ENCODE measurements at regions not wholly inside any gene's neighbourhood (a gene's known extent, or its start where the extent isn't known, plus 50 kb on each side); places are given as distances from the start of the nearest gene placed in this dataset.

DNA sequence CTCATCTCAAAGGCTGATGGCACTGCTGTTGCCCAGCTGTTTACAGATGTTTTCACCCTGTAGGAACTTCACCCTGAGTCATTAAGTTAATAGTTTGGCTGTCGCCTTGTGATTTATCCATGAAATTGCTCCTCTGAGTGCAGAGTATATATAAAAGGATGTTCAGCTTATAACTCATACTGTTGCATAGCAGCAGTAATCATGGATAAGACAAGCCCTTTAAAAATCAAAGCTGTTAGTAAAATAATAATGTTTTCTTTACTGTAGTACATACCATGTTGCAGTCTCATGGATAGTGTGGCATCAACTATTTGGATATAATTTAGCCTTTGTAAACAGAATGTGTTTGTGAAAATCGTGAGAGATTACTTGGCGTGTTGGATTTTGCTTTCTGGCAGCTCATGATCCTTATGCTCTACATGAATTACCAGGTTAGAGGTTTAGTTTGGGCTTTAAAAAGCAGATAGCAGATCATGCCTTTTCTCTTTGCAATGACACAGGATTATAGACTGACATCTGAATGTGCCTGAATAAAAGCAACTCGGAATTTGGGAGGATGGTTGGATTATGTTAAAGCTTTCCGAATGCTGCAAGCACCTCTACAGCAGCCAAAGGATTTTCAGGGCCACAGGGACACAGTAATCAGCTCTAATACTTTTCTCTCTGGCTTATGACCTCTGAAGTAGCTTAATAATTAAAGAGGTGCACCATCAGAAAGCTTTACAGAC is 279.7 kb upstream of the ATP2B1 start:
- no peak for ATAC-seq (ENCODE audit: poor library complexity)
- intact Hi-C loops (cut with DNase I): no loop called here

DNA sequence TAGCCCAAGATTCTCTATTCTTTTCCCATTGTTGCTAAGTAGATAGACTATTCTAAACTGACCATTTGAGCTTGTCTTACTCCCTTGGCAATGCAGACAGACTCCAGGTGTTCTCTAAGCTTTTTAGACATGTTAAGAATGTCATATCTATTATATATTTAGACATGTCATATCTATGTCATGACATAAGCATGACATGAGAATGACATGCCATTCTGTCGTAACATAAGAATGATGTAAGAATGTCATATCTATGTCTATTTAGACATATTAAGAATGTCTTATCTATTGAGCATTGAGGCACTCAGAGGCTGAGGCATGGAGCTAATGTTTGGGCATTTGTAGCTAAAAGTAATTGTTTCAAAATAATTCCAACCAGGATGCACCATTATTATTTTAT is 277.3 kb upstream of the ATP2B1 start:
- ATAC-seq (ENCODE audit: poor library complexity) (no peak), DNase-seq (no peak)
- intact Hi-C loops (cut with DNase I): no loop called here

More for the DNA sequence above, 279.7 kb upstream of the ATP2B1 start:
- no peak for DNase-seq

DNA sequence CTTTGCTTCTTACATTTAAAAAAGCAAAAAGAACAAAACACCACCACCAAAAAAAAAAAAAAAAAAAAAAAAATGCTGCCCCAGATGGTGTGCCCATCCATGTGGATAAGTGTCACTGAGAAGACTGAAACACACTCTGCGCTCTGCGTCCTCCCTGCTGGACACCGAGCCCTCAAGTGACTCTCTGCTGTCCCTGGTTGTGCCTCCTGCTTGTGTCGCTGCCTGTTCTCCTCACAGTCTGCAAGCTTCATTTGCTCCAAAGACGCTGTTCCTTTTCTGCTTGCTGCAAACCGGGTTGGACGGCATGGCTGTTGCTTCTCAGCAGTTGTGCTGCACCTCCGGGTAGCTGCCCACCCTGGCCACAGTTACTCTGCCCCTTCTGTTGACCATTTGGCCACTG is 276.2 kb upstream of the ATP2B1 start:
- intact Hi-C loops (cut with DNase I): no loop called here
- DNase-seq: no peak
- ATAC-seq (ENCODE audit: poor library complexity): no peak

DNA sequence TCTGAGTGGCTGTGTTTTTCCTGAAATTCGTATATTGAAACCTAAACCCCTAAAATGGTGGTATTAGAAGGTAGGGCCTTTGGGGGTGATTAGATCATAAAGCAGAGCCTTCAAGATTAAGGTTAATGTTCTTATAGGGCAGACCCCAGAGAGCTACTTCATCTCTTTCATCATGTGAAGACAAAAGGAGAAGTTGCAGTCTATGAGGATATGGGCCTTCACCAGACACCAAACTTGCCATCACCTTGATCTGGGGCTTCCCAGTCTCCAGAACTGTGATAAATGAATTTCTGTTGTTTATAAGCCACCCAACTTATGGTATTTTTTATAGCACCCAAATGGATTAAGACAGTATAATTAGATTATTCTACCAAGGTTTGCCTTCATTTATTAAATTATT is 275.0 kb upstream of the ATP2B1 start:
- no peak for DNase-seq
- intact Hi-C loops (cut with DNase I): no loop called here
- ATAC-seq (ENCODE audit: poor library complexity): no peak

DNA sequence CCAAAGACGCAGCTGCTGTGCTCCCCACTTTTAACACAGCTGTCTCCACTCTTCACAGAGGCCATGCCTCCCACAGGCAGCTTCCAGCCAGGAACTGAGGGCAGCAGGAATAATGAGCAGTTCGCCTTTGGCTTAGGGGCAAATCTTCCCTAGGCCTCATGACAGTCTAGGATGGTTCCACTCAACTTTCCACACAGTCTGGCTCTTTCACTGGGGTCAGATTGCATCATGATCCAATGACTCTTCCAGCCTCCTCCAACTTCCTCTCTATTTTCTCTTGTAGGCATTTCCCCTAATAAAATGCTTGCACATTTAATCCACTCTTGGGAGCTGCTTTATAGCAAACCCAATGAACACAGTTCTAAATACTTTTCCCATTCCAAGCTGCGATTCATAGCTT is 271.6 kb upstream of the ATP2B1 start:
- DNase-seq: no peak
- intact Hi-C loops (cut with DNase I): no loop called here
- peak; percentile 68 for ATAC-seq (ENCODE audit: poor library complexity)

DNA sequence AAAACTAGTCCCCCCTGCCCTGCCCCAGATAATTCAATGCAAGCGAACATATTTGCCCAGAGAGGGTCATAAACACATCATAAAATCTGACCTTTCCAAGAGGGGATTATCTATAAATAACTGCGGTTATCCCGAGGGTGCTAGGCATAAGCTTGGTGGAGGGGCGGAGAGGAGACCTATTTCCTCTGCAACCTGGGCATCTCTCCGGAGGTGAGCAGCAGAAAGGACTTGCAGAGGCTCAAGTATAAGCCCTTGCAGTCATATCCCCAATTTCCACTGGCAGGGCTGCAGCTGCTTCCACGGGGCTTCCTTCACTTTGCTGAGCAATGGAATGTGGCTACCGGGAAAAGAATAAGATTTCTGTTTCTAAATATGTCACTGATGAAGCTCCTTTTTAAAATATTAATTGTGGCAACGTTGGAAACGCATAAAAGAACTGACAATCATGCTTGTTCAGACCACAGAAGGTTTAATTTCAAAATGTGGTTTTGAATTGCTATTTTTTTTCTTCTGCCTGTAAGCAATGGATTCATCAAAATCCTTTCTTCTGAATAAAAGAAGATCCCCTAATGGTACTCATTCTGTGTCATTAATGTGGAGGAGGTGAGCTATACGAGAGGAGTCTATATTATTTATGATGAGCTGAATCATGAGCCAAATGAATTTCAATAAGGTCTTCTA is 268.9 kb upstream of the ATP2B1 start:
- intact Hi-C loops (cut with DNase I): no loop called here
- ATAC-seq (ENCODE audit: poor library complexity): no peak
- no peak for DNase-seq

DNA sequence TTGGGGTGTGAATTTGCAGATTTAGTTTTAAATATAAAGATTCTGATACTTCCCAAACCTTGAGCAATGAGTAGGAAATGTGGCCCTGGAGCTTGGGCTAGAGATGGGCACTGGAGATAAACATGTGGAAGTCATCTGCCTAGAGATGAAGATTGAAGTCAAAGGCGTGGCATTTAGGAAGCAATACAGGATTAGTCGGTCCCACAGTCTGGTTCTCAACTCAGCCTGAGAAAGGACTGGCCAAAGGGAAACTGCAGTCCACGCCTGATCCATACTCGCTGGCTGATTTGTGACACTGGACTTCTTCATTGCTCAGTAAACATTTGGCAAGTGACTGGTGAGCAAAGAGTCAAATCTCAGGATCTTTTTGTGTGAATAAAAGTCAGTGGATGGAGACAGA is 268.2 kb upstream of the ATP2B1 start:
- ATAC-seq (ENCODE audit: poor library complexity): no peak
- intact Hi-C loops (cut with DNase I): no loop called here
- DNase-seq: no peak

DNA sequence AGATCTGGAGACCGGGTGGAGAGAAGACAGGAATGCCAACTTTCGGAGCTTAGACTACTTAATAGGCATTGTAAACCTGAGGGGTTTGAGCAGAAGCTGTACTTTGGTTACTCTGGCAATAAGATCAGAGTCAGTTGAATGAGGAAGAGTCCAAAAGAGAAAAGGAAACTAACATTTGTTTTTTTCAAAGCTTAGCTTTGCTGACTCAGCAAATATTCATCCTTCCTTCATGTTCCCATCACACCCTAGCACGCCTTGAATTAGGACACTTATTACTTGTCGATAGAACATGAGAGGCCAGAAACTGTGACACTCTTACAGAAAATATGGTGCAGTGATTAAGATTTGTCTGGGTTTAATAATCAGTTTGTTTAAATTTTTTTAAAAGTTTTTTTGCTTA is 266.9 kb upstream of the ATP2B1 start:
- no peak for ATAC-seq (ENCODE audit: poor library complexity)
- no peak for DNase-seq
- intact Hi-C loops (cut with DNase I): no loop called here

DNA sequence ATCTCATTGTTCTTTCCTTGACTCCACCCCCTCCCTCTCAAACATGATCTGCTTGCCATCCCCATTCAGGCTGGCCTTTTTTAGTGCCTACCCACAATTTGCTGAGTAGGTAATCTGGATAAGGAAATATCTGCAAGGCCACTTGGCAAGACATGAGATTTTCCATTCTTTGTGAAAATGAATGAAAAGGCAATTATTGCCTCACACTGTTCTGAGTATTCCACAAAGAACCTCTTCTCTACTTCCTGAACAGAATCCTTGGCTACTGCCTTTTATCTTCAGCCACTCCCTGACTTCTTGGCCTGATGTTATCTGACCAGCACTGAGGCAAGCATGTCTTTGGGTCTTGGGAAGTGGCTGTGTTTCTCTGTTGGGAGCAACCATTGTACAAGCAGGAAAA is 263.2 kb upstream of the ATP2B1 start:
- intact Hi-C loops (cut with DNase I): no loop called here
- DNase-seq (no peak), ATAC-seq (ENCODE audit: poor library complexity) (peak; percentile 69)

DNA sequence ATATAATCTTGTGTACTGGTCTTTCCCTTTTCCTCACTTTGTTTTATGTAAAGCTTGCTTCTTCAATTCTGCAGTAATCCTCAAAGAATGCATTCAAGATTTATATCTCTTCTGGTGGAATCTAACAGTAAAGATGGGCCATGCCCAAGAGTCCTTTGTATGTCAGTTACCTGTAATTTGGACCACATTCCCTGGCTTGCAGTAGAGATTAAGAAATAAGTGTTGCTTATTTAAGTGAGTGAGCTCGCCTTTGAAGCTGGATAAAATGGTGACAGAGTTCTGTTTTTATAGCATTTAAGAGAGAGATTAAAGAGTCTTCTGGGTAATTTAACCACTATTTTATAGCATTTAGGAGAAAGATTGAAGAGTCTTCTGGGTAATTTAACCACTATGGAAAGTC is 262.1 kb upstream of the ATP2B1 start:
- no peak for DNase-seq
- ATAC-seq (ENCODE audit: poor library complexity): no peak
- intact Hi-C loops (cut with DNase I): no loop called here

DNA sequence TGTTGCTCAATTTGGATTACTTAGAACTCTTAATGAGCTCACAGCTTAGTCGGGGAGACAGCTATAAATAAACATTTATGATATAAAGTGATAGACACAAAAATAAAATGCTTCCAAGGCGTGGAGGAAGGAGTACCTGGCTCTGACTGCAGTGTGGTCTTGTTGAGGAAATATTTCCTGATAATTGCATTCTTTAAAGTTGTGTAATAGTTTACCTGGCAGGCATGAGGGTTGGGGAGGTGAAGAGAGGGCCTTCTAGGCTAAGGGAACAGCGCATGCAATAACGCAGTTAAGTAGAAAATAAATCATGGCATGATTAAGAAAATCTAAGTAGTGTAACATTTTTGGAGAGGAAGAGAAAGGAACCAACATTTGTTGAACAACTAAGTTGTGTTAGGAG is 260.5 kb upstream of the ATP2B1 start:
- no peak for ATAC-seq (ENCODE audit: poor library complexity)
- no peak for DNase-seq
- intact Hi-C loops (cut with DNase I): no loop called here

DNA sequence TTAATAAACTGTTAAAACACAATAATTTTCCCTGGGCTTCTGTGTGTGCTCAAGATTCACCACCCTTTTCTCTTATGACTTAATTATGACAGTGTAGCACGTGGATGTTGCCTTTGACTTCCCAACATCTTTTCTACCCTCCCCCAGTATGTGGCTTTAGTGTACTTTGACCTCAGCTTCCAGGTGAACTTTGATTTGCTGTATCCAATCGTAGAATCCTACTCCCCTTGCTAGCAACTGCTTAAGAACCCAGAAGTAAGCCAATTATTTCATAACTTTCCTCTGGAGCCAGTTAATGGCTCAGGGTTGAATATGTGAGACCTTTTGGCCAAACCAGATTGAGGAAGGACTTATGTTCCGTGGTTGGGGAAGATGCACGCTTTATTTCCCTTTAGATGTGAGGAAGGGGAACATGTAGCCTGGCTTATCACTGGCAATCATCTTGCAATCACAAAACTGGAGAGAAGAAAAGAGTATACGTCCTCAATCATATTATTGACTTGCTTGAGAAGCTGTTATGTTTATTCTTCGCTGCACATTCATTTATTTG is 259.6 kb upstream of the ATP2B1 start:
- ATAC-seq (ENCODE audit: poor library complexity) (no peak), DNase-seq (no peak)
- intact Hi-C loops (cut with DNase I): no loop called here

DNA sequence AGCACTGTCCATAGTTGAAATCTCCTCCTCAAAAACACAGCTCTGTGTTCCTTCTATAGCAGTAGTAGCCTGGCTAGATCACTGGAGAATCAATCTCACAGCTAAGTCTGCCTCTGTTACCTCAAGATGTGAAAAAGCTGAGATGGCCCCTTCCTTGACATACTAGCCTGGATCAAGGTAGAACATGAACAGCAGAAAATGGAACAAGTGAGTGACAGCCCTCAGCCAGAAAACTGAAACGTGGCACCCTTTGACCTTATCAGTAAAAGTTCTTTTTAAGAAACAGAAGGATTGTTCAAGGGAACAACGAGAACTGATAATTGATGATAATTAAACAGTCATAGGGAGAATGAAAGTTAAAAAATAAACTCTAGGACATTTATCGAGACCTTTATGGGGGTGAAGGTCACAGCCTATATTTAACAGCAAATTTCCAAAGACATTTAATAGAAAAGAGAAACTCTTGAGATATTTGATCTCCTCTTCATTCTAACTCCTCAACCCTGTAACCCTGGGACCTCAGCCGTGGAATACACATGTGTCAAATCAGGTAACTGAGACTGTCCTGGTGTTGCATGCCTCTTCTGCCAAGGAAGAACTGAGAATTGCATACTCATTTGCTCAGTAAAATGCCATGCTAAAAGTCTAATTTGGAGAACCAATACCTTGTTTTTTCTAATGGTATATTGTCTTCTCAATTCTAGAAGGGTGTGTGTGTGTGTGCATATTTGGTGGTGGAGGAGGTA is 258.0 kb upstream of the ATP2B1 start:
- no peak for DNase-seq
- ATAC-seq (ENCODE audit: poor library complexity): no peak
- intact Hi-C loops (cut with DNase I): no loop called here

DNA sequence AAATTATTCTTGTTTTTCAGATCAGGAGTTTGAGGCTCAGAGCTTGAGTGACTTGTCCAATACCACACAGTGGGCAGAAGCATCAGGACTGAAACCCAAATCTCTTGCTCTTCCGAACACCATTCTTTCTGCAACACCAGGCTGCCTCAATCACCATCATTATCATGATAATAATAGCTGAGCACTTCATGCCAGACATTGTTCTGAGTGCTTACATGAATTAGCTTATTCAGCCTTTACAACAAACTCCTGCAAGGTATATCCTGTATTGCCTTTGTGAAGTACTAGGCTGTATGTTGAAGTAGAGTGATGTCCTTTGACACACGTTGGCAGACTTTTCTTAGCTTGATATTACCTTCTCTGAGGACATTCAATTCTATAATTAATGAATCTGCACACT is 257.4 kb upstream of the ATP2B1 start:
- DNase-seq: no peak
- ATAC-seq (ENCODE audit: poor library complexity): no peak
- intact Hi-C loops (cut with DNase I): no loop called here

DNA sequence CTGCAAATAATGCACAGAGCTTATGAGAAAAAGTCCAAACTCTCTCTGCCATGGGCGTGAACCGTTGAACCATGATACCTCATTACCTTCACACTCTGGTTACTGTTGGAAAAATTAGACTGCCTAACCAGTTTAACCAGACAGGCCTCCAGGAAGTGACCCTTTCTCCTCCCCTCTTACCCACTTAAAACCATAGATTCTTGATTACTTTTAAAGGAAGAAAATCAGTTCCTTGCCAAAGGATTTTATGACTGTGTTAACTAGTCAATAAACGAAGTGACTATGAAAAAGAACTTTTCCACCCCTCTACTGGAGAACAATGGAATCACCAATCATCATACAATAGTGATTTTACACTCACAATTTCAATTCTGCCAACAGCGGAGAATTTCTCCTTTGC is 254.0 kb upstream of the ATP2B1 start:
- ATAC-seq (ENCODE audit: poor library complexity): no peak
- DNase-seq: no peak
- intact Hi-C loops (cut with DNase I): no loop called here

DNA sequence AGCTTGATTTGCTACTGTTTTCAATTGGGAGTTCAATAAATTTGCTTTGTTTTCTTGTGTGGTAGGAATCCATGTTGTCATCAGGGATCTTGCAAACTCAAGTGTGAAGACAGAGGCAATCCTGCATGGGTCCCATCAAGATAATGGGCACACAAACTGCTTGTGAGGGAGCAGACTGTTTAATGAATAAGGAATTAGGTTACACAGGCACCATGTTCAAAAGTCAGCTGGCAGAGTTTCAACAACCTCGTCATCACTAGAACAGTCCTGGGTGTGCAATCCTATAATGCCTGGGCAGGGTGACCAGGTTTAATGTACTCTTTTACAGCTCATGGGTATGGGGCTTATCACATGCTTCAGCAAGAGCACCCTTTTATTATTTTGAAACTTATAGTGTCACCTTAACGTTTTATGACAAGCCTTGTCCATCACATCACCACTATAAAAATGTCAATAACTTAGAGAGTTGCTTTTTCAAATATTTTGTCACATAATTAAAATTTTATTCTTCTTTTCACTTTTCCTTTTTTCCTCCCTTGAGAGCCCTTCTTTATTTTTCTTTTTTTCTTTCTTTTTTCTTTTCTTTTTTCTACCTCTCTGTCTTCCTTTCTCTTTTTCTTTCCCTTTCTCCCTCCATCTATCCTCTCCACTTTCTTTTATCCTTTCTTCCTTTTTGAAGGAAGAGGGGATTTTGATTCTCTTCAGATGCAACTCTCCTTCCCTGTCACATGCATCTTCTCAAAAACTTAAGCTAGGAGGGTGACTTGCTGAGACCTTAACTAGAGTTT is 252.2 kb upstream of the ATP2B1 start:
- intact Hi-C loops (cut with DNase I): no loop called here
- ATAC-seq (ENCODE audit: poor library complexity): no peak
- DNase-seq: no peak

DNA sequence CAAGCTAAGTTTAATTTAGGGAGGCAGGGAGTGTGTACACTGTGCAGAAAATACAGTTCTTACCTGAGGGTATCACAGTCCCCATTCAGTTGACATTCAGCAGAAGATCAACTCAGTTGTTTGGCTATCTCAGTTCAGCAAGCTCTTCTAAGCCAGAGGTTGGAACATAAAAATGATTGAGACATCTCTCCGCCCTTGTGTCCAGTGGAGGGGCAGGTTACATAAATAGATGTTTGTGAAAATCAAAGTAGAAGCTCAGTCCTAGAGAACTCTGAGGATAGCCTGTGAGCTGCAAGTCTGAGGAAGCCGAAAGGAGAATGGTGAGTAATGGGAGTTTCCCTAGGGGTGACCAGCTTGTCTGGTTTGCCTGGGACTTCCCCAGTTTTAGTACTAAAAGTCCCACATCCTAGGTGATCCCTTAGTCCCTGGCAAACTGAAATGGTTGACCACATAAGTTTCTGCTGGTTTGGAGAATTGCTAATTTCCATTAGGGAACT is 251.4 kb upstream of the ATP2B1 start:
- ATAC-seq (ENCODE audit: poor library complexity) (no peak), DNase-seq (no peak)
- intact Hi-C loops (cut with DNase I): no loop called here

DNA sequence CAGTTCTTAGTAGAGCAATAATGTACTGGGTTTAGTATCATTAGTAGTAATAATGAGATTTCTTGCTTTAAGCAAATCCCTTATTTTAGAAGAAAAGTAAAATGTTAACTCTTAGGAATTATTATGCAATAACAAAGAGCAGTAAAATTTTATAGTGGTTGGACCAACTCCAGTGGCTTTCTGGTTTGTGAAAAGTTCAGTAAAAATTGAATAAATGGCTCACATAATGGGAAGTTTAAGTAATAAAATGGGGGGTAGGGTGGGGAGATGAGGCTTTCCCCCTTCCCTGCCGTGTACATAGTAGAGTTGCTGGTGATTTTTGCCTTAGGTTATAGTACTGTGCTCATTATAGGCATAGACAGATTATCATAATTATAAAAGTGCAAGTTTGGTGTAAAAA is 250.5 kb upstream of the ATP2B1 start:
- ATAC-seq (ENCODE audit: poor library complexity): no peak
- intact Hi-C loops (cut with DNase I): no loop called here

DNA sequence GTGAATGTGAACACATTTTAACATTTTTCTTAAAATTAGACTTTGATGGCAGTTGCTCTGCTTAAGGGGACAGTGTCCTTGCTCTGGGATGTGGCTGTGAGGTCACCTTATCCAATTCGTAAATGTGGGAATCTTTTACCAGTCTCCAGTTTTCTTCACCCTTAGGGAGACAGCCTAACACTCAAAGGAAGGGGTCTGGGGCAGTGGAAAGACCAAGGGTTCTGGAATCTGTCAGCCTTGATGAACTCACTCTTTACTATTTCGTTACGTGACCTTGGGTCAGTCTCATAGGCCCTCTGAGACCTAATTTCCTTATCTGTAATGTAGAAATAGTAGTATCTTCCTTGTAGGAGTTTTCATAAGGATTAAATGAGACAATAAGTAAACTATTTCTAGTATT is 245.6 kb upstream of the ATP2B1 start:
- DNase-seq (no peak), ATAC-seq (ENCODE audit: poor library complexity) (no peak)
- intact Hi-C loops (cut with DNase I): loop anchor here (5.0 kb wide), 1 partner anchor 52 kb away; no protein-coding TSS in a partner anchor

More for the DNA sequence above, 250.5 kb upstream of the ATP2B1 start:
- DNase-seq: no peak

All from Right ventricle myocardium superior (tissue), 1 donor.